T-cell (primary cell): ENCODE measurements at regions not wholly inside any gene's neighbourhood (a gene's known extent, or its start where the extent isn't known, plus 50 kb on each side); places are given as distances from the start of the nearest gene placed in this dataset.
"Not testable (repeated sequence)": the region's sequence is repeated elsewhere in the genome, so short reads cannot be mapped to it uniquely, and the experiment has no call there.

Experiments
- ATAC-seq, 4 experiments: fragments of 200-7000 bp in 3 of 4; fragments of 150-1000 bp in 1 of 4; cut with Tn5 transposase; replicated peaks in 1 of 4; 1 replicate in 3 of 4; 2 replicates in 1 of 4; pipeline ENCODE4 v1.10.0; 2021; ENCODE audit warnings: moderate library complexity in 3 of 4, mild to moderate bottlenecking in 2 of 4, moderate number of reproducible peaks in 1 of 4
- CTCF ChIA-PET, 2 donors: fragments of 300-600 bp; sonication (Branson Sonifier 250); formaldehyde crosslinking; loops; one replicate each; lab custom pipeline; 2022; ENCODE audit warnings: antibody characterized with exemption in 2 of 2; lab: Charles Lee
- POLR2A ChIA-PET, 2 donors: fragments of 300-600 bp; sonication (Branson Sonifier 250); formaldehyde crosslinking; loops; one replicate each; lab custom pipeline; 2022; ENCODE audit warnings: antibody characterized with exemption in 2 of 2; lab: Charles Lee
- DNase-seq, 35 experiments: peaks; one replicate each; pipeline versions ENCODE4 v3.0.0 to v3.0.0-alpha.2; 2013 to 2023
- H3K27ac ChIP-seq: one replicate; pipeline ENCODE4 v1.5.1; 2013; ENCODE audit warnings: low read length
- H3K27me3 ChIP-seq, 2 experiments: replicated peaks in 1 of 2; 1 replicate in 1 of 2; 2 replicates in 1 of 2; pipeline versions ENCODE4 v1.6.1 to v1.7.0; 2013; ENCODE audit warnings: low read length in 1 of 2, mixed read lengths in 1 of 2; ENCODE audit not compliant: control insufficient read depth in 2 of 2, insufficient read depth in 2 of 2; ENCODE audit errors: extremely low read depth in 1 of 2
- H3K36me3 ChIP-seq, 2 donors: 1 replicate in 1 of 2; 2 replicates in 1 of 2; pipeline versions ENCODE4 v1.6.1 to v1.7.0; 2013; ENCODE audit warnings: low read length in 1 of 2; ENCODE audit not compliant: control insufficient read depth in 2 of 2, insufficient read depth in 1 of 2; ENCODE audit errors: extremely low read depth in 1 of 2
- H3K4me1 ChIP-seq, 2 experiments: 1 replicate in 1 of 2; 2 replicates in 1 of 2; pipeline versions ENCODE4 v1.6.1 to v1.7.0; 2013; ENCODE audit warnings: low read length in 2 of 2, mixed read lengths in 1 of 2; ENCODE audit not compliant: insufficient read depth in 2 of 2, control insufficient read depth in 1 of 2; ENCODE audit errors: extremely low read depth in 1 of 2
- H3K4me3 ChIP-seq, 2 donors: 1 replicate in 1 of 2; 2 replicates in 1 of 2; pipeline versions ENCODE4 v1.5.1 to v1.7.0; 2013; ENCODE audit warnings: mild to moderate bottlenecking in 2 of 2, low read length in 1 of 2, moderate library complexity in 1 of 2; ENCODE audit not compliant: control insufficient read depth in 1 of 2; ENCODE audit errors: extremely low read depth in 1 of 2
- H3K9me3 ChIP-seq: 2 replicates; pipeline ENCODE4 v1.7.0; 2013
- H3K27ac Mint-ChIP-seq, 2 donors: one replicate each; pipeline ENCODE4 v1.8.0; 2020 to 2021; ENCODE audit warnings: mild to moderate bottlenecking in 2 of 2, mixed read lengths in 2 of 2
- H3K27me3 Mint-ChIP-seq, 2 donors: one replicate each; pipeline ENCODE4 v1.8.0; 2021 to 2022; ENCODE audit warnings: mixed read lengths in 2 of 2
- H3K36me3 Mint-ChIP-seq: one replicate; pipeline ENCODE4 v1.8.0; 2021; ENCODE audit warnings: mixed read lengths
- H3K4me1 Mint-ChIP-seq, 3 donors: one replicate each; pipeline ENCODE4 v1.8.0; 2020 to 2022; ENCODE audit warnings: mixed read lengths in 3 of 3, mild to moderate bottlenecking in 1 of 3
- H3K4me3 Mint-ChIP-seq, 3 donors: one replicate each; pipeline ENCODE4 v1.8.0; 2020 to 2022; ENCODE audit warnings: mild to moderate bottlenecking in 3 of 3, mixed read lengths in 3 of 3, moderate library complexity in 3 of 3
- H3K9me3 Mint-ChIP-seq, 3 donors: one replicate each; pipeline ENCODE4 v1.8.0; 2020 to 2022; ENCODE audit warnings: mixed read lengths in 3 of 3
- WGBS: methylation state at CpG from one replicate; pipeline ENCODE4 v1.1.5; 2013; ENCODE audit warnings: missing lambda C conversion rate; ENCODE audit not compliant: insufficient coverage; 5-methylcytosine and 5-hydroxymethylcytosine counted together

- WGBS: 90% methylated on average over 2 of the region's 9 CpGs
Measured at GRCh38 chr17:72786-73185, 64.6 kb upstream of the SCGB1C2 start.

More at GRCh38 chr17:72786-73185, 64.6 kb upstream of the SCGB1C2 start:
- H3K27me3 Mint-ChIP-seq, H3K27ac Mint-ChIP-seq, H3K36me3 Mint-ChIP-seq, H3K4me1 ChIP-seq, POLR2A ChIA-PET, ATAC-seq, H3K9me3 ChIP-seq, H3K27ac ChIP-seq, H3K9me3 Mint-ChIP-seq, H3K4me3 ChIP-seq, H3K4me3 Mint-ChIP-seq, H3K36me3 ChIP-seq, CTCF ChIA-PET, H3K27me3 ChIP-seq, H3K4me1 Mint-ChIP-seq: not testable (repeated sequence)
- peak in 1 of 35 experiments; percentile 3 for DNase-seq
